ENCODE measurements at regions not wholly inside any gene's neighbourhood (a gene's known extent, or its start where the extent isn't known, plus 50 kb on each side); places are given as distances from the start of the nearest gene placed in this dataset.

DNA sequence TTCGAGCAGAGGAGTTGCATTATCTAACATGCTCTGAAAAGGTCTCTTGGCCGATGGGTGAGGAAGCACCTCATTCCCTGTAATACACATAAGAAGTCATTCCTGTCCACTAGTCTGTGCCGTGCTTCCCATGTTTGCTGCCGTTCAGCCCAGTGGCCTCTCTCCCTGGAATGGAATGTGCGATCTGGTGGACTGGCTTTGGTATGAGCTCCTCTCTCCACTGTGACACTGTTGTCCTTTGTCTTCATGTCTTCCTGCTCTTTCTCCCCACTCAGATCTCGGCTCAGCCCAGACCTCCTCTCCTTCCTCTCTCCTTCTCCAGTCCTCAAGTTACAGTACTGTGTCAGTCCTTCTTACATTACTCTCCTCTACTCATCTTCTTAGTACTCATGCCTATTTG is 192.8 kb upstream of the KLF6 start:
- TF ChIP-seq CTCF (IDR thresholded peaks at IDR 0.05; ENCODE audit: low read depth, low read length), result no peak
- no peak for DNase-seq (ENCODE audit: extremely low read depth, low read depth)

DNA sequence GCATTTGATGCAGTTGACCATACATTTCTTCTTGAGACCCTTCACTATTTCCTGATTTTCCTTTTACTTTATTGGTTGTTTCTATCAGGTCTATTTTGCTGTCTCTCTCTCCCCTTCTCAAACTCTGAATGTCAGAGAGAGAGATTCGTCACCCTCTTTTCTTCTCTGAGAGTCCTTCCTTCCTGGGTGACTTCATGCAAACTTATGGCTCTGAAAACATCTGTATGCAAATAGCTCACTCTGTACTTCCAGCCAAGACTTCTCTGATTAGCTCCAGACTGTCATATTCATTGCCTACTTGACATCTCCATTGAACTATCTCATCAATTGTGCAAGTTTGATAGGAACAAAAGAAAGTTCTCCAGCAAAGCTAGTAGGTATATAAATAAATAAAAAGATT is 191.7 kb upstream of the KLF6 start:
- DNase-seq (ENCODE audit: extremely low read depth, low read depth), result no peak
- TF ChIP-seq CTCF (IDR thresholded peaks at IDR 0.05; ENCODE audit: low read depth, low read length), result no peak

- DNase-seq (ENCODE audit: extremely low read depth, low read depth), result no peak
- TF ChIP-seq CTCF (IDR thresholded peaks at IDR 0.05; ENCODE audit: low read depth, low read length), result no peak
These were observed 191.2 kb upstream of the KLF6 start for GRCh38 chr10:3976171-3976570.

DNA sequence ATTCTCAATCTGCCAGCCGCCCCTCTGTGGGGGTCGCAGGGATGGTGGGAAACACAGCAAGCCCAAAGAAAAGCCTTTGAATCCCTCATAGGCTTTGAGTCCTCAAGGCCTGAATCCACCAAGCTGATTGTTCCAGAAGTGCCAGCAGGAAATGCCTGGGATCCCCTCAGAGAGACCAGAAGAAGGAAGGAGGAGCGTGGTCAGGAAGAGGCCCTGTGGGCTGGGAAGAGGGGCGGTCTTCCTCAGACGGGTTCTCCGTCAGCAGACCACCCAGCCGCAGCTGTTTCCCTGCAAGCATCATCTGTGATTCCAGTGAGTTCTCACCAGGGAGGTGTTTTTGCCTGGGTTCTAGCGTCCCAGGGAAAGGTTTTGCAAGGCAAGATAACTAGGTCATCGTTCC is 190.0 kb upstream of the KLF6 start:
- DNase-seq (ENCODE audit: extremely low read depth, low read depth), result no peak
- TF ChIP-seq CTCF (IDR thresholded peaks at IDR 0.05; ENCODE audit: low read depth, low read length), result no peak

DNA sequence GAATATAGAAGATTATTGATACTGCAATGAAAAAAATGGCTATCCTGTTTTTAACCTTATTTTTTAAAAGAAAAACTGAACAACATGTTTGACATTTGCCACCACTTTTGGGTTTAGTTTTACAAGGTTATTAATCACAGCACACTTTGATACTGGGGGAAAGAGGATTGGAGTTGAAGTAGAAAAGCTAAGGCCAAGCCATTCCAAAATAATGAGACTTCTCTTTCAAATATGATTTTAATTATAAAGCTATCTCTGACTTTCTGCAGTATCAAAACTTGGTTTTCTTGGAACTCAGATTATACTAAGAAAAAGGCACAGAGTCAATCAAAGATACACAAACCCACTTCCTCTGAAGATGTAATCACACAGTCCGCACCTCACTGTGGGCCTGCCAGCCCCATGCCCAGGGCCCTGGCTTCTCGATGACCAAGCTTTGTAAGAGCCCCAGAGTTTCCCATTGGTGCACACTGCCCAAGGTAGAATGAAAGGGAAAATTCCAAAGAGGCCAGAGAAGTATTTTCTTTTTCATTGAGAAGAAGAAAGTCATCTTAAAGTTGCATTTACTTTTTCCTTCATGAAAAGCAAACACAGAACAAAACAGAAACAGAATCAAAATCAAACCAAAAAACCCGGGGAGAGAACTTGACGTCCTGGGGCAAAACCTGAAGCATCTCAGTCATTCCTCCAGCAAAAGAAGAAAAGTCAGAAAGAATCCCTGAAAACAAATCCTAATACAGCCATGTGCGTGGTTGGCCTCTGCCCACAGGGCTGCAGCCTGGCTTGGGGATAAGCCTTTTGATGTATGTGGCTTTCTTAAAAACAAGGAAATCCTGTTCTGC is 187.7 kb upstream of the KLF6 start:
- TF ChIP-seq CTCF (IDR thresholded peaks at IDR 0.05; ENCODE audit: low read depth, low read length), result no peak
- no peak for DNase-seq (ENCODE audit: extremely low read depth, low read depth)

GRCh38 chr10:3971713-3972112 is 186.7 kb upstream of the KLF6 start:
- TF ChIP-seq CTCF (IDR thresholded peaks at IDR 0.05; ENCODE audit: low read depth, low read length), result no peak
- DNase-seq (ENCODE audit: extremely low read depth, low read depth), result no peak

- no peak for DNase-seq (ENCODE audit: extremely low read depth, low read depth)
- TF ChIP-seq CTCF (IDR thresholded peaks at IDR 0.05; ENCODE audit: low read depth, low read length), result no peak
These were observed 185.1 kb upstream of the KLF6 start for GRCh38 chr10:3969876-3970666.

All from AG09319 (cell line).